ENCODE measurements at regions not wholly inside any gene's neighbourhood (a gene's known extent, or its start where the extent isn't known, plus 50 kb on each side); places are given as distances from the start of the nearest gene placed in this dataset.

GRCh38 chr20:36097337-36098151, 57.0 kb upstream of the EPB41L1 start:
- TF ChIP-seq CTCF (IDR thresholded peaks at IDR 0.05; ENCODE audit: poor library complexity) (no peak), EZH2 (IDR thresholded peaks at IDR 0.05; ENCODE audit: borderline replicate concordance) (no peak), EZH2phosphoT487 (IDR thresholded peaks at IDR 0.05; ENCODE audit: low read depth, severe bottlenecking, unreplicated experiment) (no peak)

All from hepatocyte (in vitro differentiated cells).